HEK293 (cell line): ENCODE measurements at regions not wholly inside any gene's neighbourhood (a gene's known extent, or its start where the extent isn't known, plus 50 kb on each side); places are given as distances from the start of the nearest gene placed in this dataset.

Source experiments
- KLF16 ChIP-seq: fragments of 450-650 bp; formaldehyde crosslinking; IDR thresholded peaks from 2 replicates; pipeline ENCODE4 v1.5.1; 2017; ENCODE audit warnings: missing biosample characterization, missing genetic modification characterization
- OSR2 ChIP-seq: fragments of 450-650 bp; formaldehyde crosslinking; IDR thresholded peaks from 2 replicates; pipeline ENCODE4 v1.5.1; 2016; ENCODE audit warnings: missing biosample characterization, missing genetic modification characterization
- ZNF404 ChIP-seq: fragments of 450-650 bp; formaldehyde crosslinking; IDR thresholded peaks from 2 replicates; pipeline ENCODE4 v1.5.1; 2017; ENCODE audit warnings: missing biosample characterization, missing genetic modification characterization
- ZNF677 ChIP-seq: fragments of 450-650 bp; IDR thresholded peaks from 2 replicates; pipeline ENCODE4 v1.5.0; 2018; ENCODE audit warnings: missing biosample characterization, mild to moderate bottlenecking, missing genetic modification characterization, moderate library complexity
- ZNF777 ChIP-seq: fragments of 450-650 bp; formaldehyde crosslinking; IDR thresholded peaks from 2 replicates; pipeline ENCODE4 v1.5.1; 2017; ENCODE audit warnings: missing biosample characterization, missing genetic modification characterization, borderline replicate concordance
- TF ChIP-seq, protein P1 (sequence below): fragments of 450-650 bp; formaldehyde crosslinking; IDR thresholded peaks from 2 replicates; pipeline ENCODE4 v1.5.1; 2016; ENCODE audit warnings: missing biosample characterization, missing genetic modification characterization
- TF ChIP-seq, protein P2 (sequence below): sonication (generic); formaldehyde crosslinking; IDR thresholded peaks from 2 replicates; pipeline ENCODE4 v1.8.1; 2022; ENCODE audit warnings: mild to moderate bottlenecking, moderate library complexity, missing genetic modification reagents
- TF ChIP-seq, protein P3 (sequence below): fragments of 450-650 bp; formaldehyde crosslinking; IDR thresholded peaks from 2 replicates; pipeline ENCODE4 v1.5.1; 2016; ENCODE audit warnings: missing biosample characterization, missing genetic modification characterization

DNA sequence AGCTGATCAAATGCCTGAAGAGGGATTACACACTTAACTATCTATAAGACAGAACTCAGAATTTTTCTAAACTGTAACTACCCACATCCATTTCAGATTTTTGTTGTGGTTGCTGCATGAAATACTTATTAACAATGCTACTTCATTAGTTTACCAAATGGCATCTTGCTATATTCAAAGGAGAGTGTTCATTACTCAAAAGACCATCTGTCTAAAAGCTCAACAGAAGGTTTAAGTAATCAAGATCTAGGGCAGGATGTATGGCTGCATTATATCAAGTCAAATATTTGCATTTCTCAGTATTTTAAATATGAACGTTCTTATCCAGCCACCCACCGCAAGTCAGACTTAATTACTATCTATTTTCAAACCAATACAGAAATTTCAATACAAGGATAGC, 79.9 kb downstream of the SIPA1L2 start:
- TF ChIP-seq ZNF404 (tag by site-specific recombination): no peak
- no peak for TF ChIP-seq KLF16
- TF ChIP-seq, protein P1, sequence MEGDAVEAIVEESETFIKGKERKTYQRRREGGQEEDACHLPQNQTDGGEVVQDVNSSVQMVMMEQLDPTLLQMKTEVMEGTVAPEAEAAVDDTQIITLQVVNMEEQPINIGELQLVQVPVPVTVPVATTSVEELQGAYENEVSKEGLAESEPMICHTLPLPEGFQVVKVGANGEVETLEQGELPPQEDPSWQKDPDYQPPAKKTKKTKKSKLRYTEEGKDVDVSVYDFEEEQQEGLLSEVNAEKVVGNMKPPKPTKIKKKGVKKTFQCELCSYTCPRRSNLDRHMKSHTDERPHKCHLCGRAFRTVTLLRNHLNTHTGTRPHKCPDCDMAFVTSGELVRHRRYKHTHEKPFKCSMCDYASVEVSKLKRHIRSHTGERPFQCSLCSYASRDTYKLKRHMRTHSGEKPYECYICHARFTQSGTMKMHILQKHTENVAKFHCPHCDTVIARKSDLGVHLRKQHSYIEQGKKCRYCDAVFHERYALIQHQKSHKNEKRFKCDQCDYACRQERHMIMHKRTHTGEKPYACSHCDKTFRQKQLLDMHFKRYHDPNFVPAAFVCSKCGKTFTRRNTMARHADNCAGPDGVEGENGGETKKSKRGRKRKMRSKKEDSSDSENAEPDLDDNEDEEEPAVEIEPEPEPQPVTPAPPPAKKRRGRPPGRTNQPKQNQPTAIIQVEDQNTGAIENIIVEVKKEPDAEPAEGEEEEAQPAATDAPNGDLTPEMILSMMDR (tag by site-specific recombination): no peak
- TF ChIP-seq OSR2 (tag by site-specific recombination): no peak
- TF ChIP-seq ZNF677: no peak
- TF ChIP-seq, protein P2, sequence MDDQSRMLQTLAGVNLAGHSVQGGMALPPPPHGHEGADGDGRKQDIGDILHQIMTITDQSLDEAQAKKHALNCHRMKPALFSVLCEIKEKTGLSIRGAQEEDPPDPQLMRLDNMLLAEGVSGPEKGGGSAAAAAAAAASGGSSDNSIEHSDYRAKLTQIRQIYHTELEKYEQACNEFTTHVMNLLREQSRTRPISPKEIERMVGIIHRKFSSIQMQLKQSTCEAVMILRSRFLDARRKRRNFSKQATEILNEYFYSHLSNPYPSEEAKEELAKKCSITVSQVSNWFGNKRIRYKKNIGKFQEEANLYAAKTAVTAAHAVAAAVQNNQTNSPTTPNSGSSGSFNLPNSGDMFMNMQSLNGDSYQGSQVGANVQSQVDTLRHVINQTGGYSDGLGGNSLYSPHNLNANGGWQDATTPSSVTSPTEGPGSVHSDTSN: no peak
- TF ChIP-seq ZNF777: no peak
- TF ChIP-seq, protein P3, sequence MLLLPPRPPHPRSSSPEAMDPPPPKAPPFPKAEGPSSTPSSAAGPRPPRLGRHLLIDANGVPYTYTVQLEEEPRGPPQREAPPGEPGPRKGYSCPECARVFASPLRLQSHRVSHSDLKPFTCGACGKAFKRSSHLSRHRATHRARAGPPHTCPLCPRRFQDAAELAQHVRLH: no peak
